ENCODE measurements at regions not wholly inside any gene's neighbourhood (a gene's known extent, or its start where the extent isn't known, plus 50 kb on each side); places are given as distances from the start of the nearest gene placed in this dataset.

DNA sequence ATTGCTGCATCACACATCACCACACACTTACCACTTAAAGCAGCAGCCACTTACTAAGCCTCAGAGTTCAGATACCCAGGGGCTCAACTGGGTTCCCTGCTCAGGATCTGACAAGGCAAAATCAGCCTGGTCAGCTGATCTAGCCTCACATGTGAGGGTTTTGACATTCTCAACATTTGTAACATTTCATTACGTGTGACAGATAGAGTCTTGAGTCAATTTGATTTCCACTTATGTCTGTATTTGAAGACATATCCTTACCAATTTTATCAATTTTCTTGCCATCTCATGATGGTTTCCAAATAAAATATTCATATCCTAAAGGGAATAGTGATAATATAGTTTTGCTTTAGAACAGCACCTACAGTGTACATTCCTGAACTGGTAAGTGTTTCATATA lies 494.7 kb upstream of the PFKP start:
- TF ChIP-seq POLR2AphosphoS5 (IDR thresholded peaks at IDR 0.05; ENCODE audit: low read depth) (no peak), EZH2 (IDR thresholded peaks at IDR 0.05; ENCODE audit: low read depth, unreplicated experiment) (no peak), EZH2phosphoT487 (IDR thresholded peaks at IDR 0.05; ENCODE audit: unreplicated experiment) (no peak)
- TF ChIP-seq, protein P1, sequence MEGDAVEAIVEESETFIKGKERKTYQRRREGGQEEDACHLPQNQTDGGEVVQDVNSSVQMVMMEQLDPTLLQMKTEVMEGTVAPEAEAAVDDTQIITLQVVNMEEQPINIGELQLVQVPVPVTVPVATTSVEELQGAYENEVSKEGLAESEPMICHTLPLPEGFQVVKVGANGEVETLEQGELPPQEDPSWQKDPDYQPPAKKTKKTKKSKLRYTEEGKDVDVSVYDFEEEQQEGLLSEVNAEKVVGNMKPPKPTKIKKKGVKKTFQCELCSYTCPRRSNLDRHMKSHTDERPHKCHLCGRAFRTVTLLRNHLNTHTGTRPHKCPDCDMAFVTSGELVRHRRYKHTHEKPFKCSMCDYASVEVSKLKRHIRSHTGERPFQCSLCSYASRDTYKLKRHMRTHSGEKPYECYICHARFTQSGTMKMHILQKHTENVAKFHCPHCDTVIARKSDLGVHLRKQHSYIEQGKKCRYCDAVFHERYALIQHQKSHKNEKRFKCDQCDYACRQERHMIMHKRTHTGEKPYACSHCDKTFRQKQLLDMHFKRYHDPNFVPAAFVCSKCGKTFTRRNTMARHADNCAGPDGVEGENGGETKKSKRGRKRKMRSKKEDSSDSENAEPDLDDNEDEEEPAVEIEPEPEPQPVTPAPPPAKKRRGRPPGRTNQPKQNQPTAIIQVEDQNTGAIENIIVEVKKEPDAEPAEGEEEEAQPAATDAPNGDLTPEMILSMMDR (conservative IDR thresholded peaks at IDR 0.05; ENCODE audit: low read depth in 2 of 2) = no peak
- TF ChIP-seq, protein P2, sequence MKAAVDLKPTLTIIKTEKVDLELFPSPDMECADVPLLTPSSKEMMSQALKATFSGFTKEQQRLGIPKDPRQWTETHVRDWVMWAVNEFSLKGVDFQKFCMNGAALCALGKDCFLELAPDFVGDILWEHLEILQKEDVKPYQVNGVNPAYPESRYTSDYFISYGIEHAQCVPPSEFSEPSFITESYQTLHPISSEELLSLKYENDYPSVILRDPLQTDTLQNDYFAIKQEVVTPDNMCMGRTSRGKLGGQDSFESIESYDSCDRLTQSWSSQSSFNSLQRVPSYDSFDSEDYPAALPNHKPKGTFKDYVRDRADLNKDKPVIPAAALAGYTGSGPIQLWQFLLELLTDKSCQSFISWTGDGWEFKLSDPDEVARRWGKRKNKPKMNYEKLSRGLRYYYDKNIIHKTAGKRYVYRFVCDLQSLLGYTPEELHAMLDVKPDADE (IDR thresholded peaks at IDR 0.05) = no peak
